CD4-positive, alpha-beta T cell (primary cell): ENCODE measurements at regions not wholly inside any gene's neighbourhood (a gene's known extent, or its start where the extent isn't known, plus 50 kb on each side); places are given as distances from the start of the nearest gene placed in this dataset.

Experiments used
- ATAC-seq: fragments of 200-7000 bp; cut with Tn5 transposase; one replicate; pipeline ENCODE4 v1.10.0; 2022; ENCODE audit warnings: mild to moderate bottlenecking; ENCODE audit not compliant: poor library complexity
- CTCF ChIA-PET: fragments of 350-600 bp; sonication (Branson Sonifier 250); formaldehyde crosslinking; loops from one replicate; lab custom pipeline; 2021; ENCODE audit warnings: antibody characterized with exemption, inconsistent platforms; lab: Charles Lee
- POLR2A ChIA-PET: fragments of 350-600 bp; sonication (Branson Sonifier 250); formaldehyde crosslinking; loops from one replicate; lab custom pipeline; 2021; ENCODE audit warnings: antibody characterized with exemption, inconsistent platforms; lab: Charles Lee
- DNase-seq, 14 experiments: peaks; one replicate each; pipeline ENCODE4 v3.0.0-alpha.2; 2013 to 2020; ENCODE audit warnings: mixed read lengths in 2 of 14
- H3K27ac ChIP-seq, 2 donors: one replicate each; pipeline versions ENCODE4 v1.5.1 to v1.7.0; 2013; ENCODE audit warnings: low read length in 2 of 2, low read depth in 1 of 2, mild to moderate bottlenecking in 1 of 2
- H3K27me3 ChIP-seq, 2 experiments: 1 replicate in 1 of 2; 2 replicates in 1 of 2; pipeline versions ENCODE4 v1.6.1 to v1.7.0; 2013; ENCODE audit warnings: low read length in 2 of 2, control low read depth in 1 of 2, mild to moderate bottlenecking in 1 of 2, moderate library complexity in 1 of 2; ENCODE audit not compliant: insufficient read depth in 2 of 2, control insufficient read depth in 1 of 2
- H3K36me3 ChIP-seq: one replicate; pipeline ENCODE4 v1.6.1; 2013; ENCODE audit warnings: low read length, control low read depth; ENCODE audit not compliant: insufficient read depth
- H3K4me1 ChIP-seq: one replicate; pipeline ENCODE4 v1.6.1; 2013; ENCODE audit warnings: low read length, control low read depth; ENCODE audit not compliant: insufficient read depth
- H3K4me3 ChIP-seq: one replicate; pipeline ENCODE4 v1.5.1; 2013; ENCODE audit warnings: mild to moderate bottlenecking, low read length, moderate library complexity
- H3K9me3 ChIP-seq, 2 experiments: 1 replicate in 1 of 2; 2 replicates in 1 of 2; pipeline versions ENCODE4 v1.6.1 to v1.7.0; 2013; ENCODE audit warnings: low read length in 2 of 2, mild to moderate bottlenecking in 2 of 2, control low read depth in 1 of 2, moderate library complexity in 1 of 2; ENCODE audit not compliant: control insufficient read depth in 1 of 2, insufficient read depth in 1 of 2
- H3K27ac Mint-ChIP-seq: one replicate; pipeline ENCODE4 v1.8.0; 2020; ENCODE audit warnings: mixed read lengths
- H3K27me3 Mint-ChIP-seq: one replicate; pipeline ENCODE4 v1.8.0; 2021; ENCODE audit warnings: mixed read lengths
- H3K36me3 Mint-ChIP-seq: one replicate; pipeline ENCODE4 v1.8.0; 2021; ENCODE audit warnings: low read depth, mixed read lengths
- H3K4me1 Mint-ChIP-seq: one replicate; pipeline ENCODE4 v1.8.0; 2021; ENCODE audit warnings: low read depth, mixed read lengths
- H3K4me3 Mint-ChIP-seq: one replicate; pipeline ENCODE4 v1.8.0; 2020; ENCODE audit warnings: mild to moderate bottlenecking, mixed read lengths
- H3K9me3 Mint-ChIP-seq: one replicate; pipeline ENCODE4 v1.8.0; 2020; ENCODE audit warnings: mixed read lengths
- intact Hi-C, 2 experiments: fragments of 100-400 bp; cut with DNase I in 1 of 2; cut with micrococcal nuclease in 1 of 2; formaldehyde crosslinking; loops; one replicate each; pipeline versions ENCODE4 v1.15.1 to v1.9.0; 2023 to 2025; cut with DNase I, micrococcal nuclease
- TF ChIP-seq, protein P1 (sequence below): fragments of 200-600 bp; IDR thresholded peaks from one replicate; pipeline ENCODE4 v1.8.0; 2022; ENCODE audit warnings: antibody characterized with exemption, mild to moderate bottlenecking

DNA sequence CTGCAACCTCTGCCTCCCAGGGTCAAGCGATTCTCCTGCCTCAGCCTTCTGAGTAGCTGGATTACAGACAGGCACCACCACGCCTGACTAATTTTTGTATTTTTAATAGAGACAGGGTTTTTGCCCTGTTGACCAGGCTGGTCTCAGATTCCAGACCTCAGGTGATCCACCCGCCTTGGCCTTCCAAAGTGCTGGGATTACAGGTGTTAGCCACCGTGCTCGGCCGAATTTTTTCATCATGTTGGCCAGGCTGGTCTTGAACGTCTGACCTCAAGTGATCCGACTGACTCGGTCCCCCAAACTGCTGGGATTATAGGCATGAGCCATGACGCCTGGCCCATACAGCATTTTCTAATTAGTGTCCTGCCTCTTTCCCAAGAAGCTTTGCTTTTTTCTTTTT, 52.7 kb upstream of the ADORA2B start:
- no peak overlapping the region for H3K4me3 Mint-ChIP-seq
- H3K27ac Mint-ChIP-seq, result no peak overlapping the region
- H3K4me1 ChIP-seq, result peaks cover 2% of the 10 kb centered on the region
- H3K4me1 Mint-ChIP-seq, result peaks cover 7% of the 10 kb centered on the region
- CTCF ChIA-PET, result no interaction called here
- ATAC-seq (no peak), DNase-seq (no peak)
- H3K9me3 Mint-ChIP-seq, result no peaks in the 10 kb centered on the region
- H3K9me3 ChIP-seq, result no peaks in the 10 kb centered on the region
- no peak overlapping the region for H3K27ac ChIP-seq
- no peaks in the 10 kb centered on the region for H3K27me3 ChIP-seq
- H3K36me3 ChIP-seq, result no peaks in the 10 kb centered on the region
- H3K27me3 Mint-ChIP-seq, result no peaks in the 10 kb centered on the region
- TF ChIP-seq, protein P1, sequence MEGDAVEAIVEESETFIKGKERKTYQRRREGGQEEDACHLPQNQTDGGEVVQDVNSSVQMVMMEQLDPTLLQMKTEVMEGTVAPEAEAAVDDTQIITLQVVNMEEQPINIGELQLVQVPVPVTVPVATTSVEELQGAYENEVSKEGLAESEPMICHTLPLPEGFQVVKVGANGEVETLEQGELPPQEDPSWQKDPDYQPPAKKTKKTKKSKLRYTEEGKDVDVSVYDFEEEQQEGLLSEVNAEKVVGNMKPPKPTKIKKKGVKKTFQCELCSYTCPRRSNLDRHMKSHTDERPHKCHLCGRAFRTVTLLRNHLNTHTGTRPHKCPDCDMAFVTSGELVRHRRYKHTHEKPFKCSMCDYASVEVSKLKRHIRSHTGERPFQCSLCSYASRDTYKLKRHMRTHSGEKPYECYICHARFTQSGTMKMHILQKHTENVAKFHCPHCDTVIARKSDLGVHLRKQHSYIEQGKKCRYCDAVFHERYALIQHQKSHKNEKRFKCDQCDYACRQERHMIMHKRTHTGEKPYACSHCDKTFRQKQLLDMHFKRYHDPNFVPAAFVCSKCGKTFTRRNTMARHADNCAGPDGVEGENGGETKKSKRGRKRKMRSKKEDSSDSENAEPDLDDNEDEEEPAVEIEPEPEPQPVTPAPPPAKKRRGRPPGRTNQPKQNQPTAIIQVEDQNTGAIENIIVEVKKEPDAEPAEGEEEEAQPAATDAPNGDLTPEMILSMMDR, result no peak
- H3K36me3 Mint-ChIP-seq, result no peaks in the 10 kb centered on the region
- POLR2A ChIA-PET, result no interaction called here
- intact Hi-C loops, result no loop called here
- no peak overlapping the region for H3K4me3 ChIP-seq

DNA sequence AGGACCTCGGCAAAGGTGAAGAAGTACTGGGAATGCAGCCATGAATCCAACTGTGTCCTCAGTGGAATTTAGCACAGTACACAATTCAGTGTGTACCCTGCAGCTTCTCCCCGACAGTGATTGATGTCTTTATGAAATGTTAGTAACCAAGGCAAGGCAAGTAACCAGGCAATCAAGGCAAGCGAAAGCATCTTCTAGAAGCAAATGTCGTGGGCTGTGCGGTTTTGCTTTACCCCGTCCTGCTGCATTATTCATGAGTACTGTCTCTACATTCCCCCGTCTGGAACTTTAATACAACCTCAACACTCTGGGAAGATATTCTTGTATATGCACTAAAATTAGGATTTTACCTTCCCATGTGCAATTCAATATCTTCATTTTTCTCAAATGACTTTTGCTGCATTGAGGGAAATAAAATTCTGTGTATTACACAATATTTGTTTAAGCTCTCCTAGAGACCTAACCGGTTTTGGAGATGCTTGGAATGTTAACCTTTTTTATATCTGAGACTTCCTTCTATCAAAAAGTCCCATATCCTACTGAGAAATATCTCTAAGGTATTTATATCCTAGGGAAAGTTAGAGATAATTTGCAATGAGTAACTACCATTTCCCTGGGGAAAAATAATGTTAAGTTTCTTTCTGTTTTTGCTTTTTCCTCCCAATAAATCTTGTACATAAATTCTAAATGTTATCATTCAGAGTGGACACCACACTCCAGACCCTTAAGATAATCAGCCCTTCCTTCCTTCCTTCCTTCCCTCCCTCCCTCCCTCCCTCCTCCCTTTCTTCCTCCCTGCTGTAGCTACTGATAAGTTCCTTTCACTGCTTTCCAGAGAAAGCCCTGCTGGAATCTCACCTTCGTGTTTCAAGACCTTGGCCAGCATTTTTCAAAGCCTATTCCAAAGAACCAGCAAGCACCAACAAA, 51.9 kb upstream of the ADORA2B start:
- DNase-seq (no peak), ATAC-seq (no peak)
- Histone ChIP-seq H3K27me3 (no peaks in the 10 kb centered on the region), H3K36me3 (no peaks in the 10 kb centered on the region), H3K9me3 (no peaks in the 10 kb centered on the region), H3K4me3 (no peak overlapping the region), H3K4me1 (peaks cover 4% of the 10 kb centered on the region), H3K27ac (no peak overlapping the region)
- ChIA-PET POLR2A (no interaction called here), CTCF (no interaction called here)
- H3K4me3 Mint-ChIP-seq, result no peak overlapping the region
- H3K27ac Mint-ChIP-seq, result no peak overlapping the region
- intact Hi-C loops, result no loop called here
- no peaks in the 10 kb centered on the region for H3K36me3 Mint-ChIP-seq
- no peaks in the 10 kb centered on the region for H3K9me3 Mint-ChIP-seq
- H3K4me1 Mint-ChIP-seq, result peaks cover 14% of the 10 kb centered on the region
- H3K27me3 Mint-ChIP-seq, result no peaks in the 10 kb centered on the region
- TF ChIP-seq, protein P1, result no peak

DNA sequence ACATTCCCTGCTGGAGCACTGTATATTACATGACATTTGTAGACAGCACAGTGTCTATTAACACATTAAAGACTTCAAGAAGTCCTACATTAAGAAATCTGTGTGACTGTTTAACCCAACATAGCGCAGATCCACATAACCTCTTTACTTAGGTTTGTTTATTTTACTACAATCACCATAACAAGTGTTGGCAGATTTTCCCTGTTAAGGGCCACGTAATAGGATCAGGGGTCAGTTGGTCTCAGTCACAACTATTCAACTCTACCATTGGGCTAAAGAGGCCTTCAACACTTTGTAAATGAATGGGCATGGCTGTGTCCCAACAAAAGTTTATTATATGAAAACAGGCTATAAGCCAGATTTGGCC, 51.3 kb upstream of the ADORA2B start:
- H3K27ac Mint-ChIP-seq, result no peak overlapping the region
- ATAC-seq, result no peak

More for the DNA sequence above, 51.3 kb upstream of the ADORA2B start:
- H3K36me3 ChIP-seq, result no peaks in the 10 kb centered on the region
- H3K9me3 ChIP-seq, result no peaks in the 10 kb centered on the region
- H3K4me1 Mint-ChIP-seq, result peaks cover 15% of the 10 kb centered on the region
- no peak for DNase-seq
- TF ChIP-seq, protein P1, result no peak
- ChIA-PET POLR2A (no interaction called here), CTCF (no interaction called here)
- H3K4me1 ChIP-seq, result peaks cover 7% of the 10 kb centered on the region
- no peak overlapping the region for H3K4me3 Mint-ChIP-seq
- H3K9me3 Mint-ChIP-seq, result no peaks in the 10 kb centered on the region
- H3K4me3 ChIP-seq, result no peak overlapping the region
- H3K36me3 Mint-ChIP-seq, result no peaks in the 10 kb centered on the region
- no peaks in the 10 kb centered on the region for H3K27me3 Mint-ChIP-seq
- H3K27ac ChIP-seq, result no peak overlapping the region
- H3K27me3 ChIP-seq, result no peaks in the 10 kb centered on the region
- intact Hi-C loops, result no loop called here
